ENCODE measurements at regions not wholly inside any gene's neighbourhood (a gene's known extent, or its start where the extent isn't known, plus 50 kb on each side); places are given as distances from the start of the nearest gene placed in this dataset.

GRCh38 chr13:103308667-103309066 is 242.4 kb upstream of the SLC10A2 start:
- no peak overlapping the region for H3K4me2 ChIP-seq
- no peak for ATAC-seq
- no peak overlapping the region for H2AFZ ChIP-seq
- no peaks in the 10 kb centered on the region for H3K9me3 Mint-ChIP-seq
- no peaks in the 10 kb centered on the region for H3K27me3 ChIP-seq (ENCODE audit: insufficient read depth)
- H3K9me2 ChIP-seq (ENCODE audit: insufficient read depth) = peaks cover 4% of the 10 kb centered on the region; the same call in 1 of the 2 replicates
- H3K36me3 ChIP-seq (ENCODE audit: insufficient read depth) = no peaks in the 10 kb centered on the region
- no peaks in the 10 kb centered on the region for H4K20me1 ChIP-seq (replicated peaks; ENCODE audit: insufficient read depth)
- H3F3A ChIP-seq (replicated peaks; ENCODE audit: low read depth) = no peaks in the 10 kb centered on the region
- no peak overlapping the region; the same call in 1 of the 2 replicates for H3K27ac Mint-ChIP-seq
- no peak overlapping the region for H3K4me3 ChIP-seq
- no peaks in the 10 kb centered on the region for H3K4me1 ChIP-seq (ENCODE audit: insufficient read depth)
- no peak for DNase-seq (ENCODE audit: low spot score)
- H3K4me1 Mint-ChIP-seq = peaks cover 5% of the 10 kb centered on the region; the same call in 2 of the 3 replicates
- H3K79me2 ChIP-seq (replicated peaks; ENCODE audit: insufficient read depth) = no peaks in the 10 kb centered on the region
- H3K4me3 Mint-ChIP-seq = no peak overlapping the region
- TF ChIP-seq REST (IDR thresholded peaks at IDR 0.05; ENCODE audit: unreplicated experiment) (no peak), CTCF (conservative IDR thresholded peaks at IDR 0.05; ENCODE audit: low read depth in 2 of 2) (no peak), CREB1 (CRISPR knock-in tag; IDR thresholded peaks at IDR 0.05; ENCODE audit: low read depth) (no peak), JUNB (IDR thresholded peaks at IDR 0.05; ENCODE audit: unreplicated experiment) (no peak), STAT1 (IDR thresholded peaks at IDR 0.05; ENCODE audit: unreplicated experiment) (no peak), ETS1 (IDR thresholded peaks at IDR 0.05) (no peak), ZNF114 (CRISPR knock-in tag; IDR thresholded peaks at IDR 0.05) (no peak), NANOG (IDR thresholded peaks at IDR 0.05; ENCODE audit: borderline replicate concordance) (no peak)
- H3K36me3 Mint-ChIP-seq (ENCODE audit: low read depth) = no peaks in the 10 kb centered on the region
- no peaks in the 10 kb centered on the region for H3K27me3 Mint-ChIP-seq (ENCODE audit: insufficient read depth, low read depth, poor library complexity)
- H3K27ac ChIP-seq (ENCODE audit: low read depth) = no peak overlapping the region

GRCh38 chr13:103306163-103306562 is 239.9 kb upstream of the SLC10A2 start:
- Histone ChIP-seq H3K27ac (ENCODE audit: low read depth) (no peak overlapping the region), H3K27me3 (ENCODE audit: insufficient read depth) (no peaks in the 10 kb centered on the region), H3F3A (replicated peaks; ENCODE audit: low read depth) (no peaks in the 10 kb centered on the region), H4K20me1 (replicated peaks; ENCODE audit: insufficient read depth) (no peaks in the 10 kb centered on the region), H3K9me2 (ENCODE audit: insufficient read depth) (peaks cover 4% of the 10 kb centered on the region; the same call in 1 of the 2 replicates), H2AFZ (no peak overlapping the region), H3K36me3 (ENCODE audit: insufficient read depth) (no peaks in the 10 kb centered on the region), H3K4me1 (ENCODE audit: insufficient read depth) (no peaks in the 10 kb centered on the region), H3K4me2 (no peak overlapping the region), H3K79me2 (replicated peaks; ENCODE audit: insufficient read depth) (no peaks in the 10 kb centered on the region), H3K4me3 (no peak overlapping the region)
- H3K27me3 Mint-ChIP-seq (ENCODE audit: insufficient read depth, low read depth, poor library complexity) = no peaks in the 10 kb centered on the region
- H3K4me3 Mint-ChIP-seq = no peak overlapping the region
- DNase-seq (ENCODE audit: low spot score) (no peak), ATAC-seq (no peak)
- no peaks in the 10 kb centered on the region for H3K36me3 Mint-ChIP-seq (ENCODE audit: low read depth)
- peaks cover 5% of the 10 kb centered on the region; the same call in 2 of the 3 replicates for H3K4me1 Mint-ChIP-seq
- H3K9me3 Mint-ChIP-seq = no peaks in the 10 kb centered on the region
- no peak overlapping the region for H3K27ac Mint-ChIP-seq
- TF ChIP-seq EZH2phosphoT487 (IDR thresholded peaks at IDR 0.05; ENCODE audit: unreplicated experiment) = no peak
- TF ChIP-seq REST (IDR thresholded peaks at IDR 0.05; ENCODE audit: unreplicated experiment) = no peak
- TF ChIP-seq ZNF331 (CRISPR knock-in tag; IDR thresholded peaks at IDR 0.05; ENCODE audit: low read depth) = no peak
- no peak for TF ChIP-seq NANOG (IDR thresholded peaks at IDR 0.05; ENCODE audit: borderline replicate concordance)
- no peak for TF ChIP-seq ETS1 (IDR thresholded peaks at IDR 0.05)
- no peak for TF ChIP-seq STAT1 (IDR thresholded peaks at IDR 0.05; ENCODE audit: unreplicated experiment)
- TF ChIP-seq EZH2 (IDR thresholded peaks at IDR 0.05; ENCODE audit: low read depth, unreplicated experiment) = no peak

Data from GM23338 (cell line).